ENCODE measurements at regions not wholly inside any gene's neighbourhood (a gene's known extent, or its start where the extent isn't known, plus 50 kb on each side); places are given as distances from the start of the nearest gene placed in this dataset.
"Not testable (repeated sequence)": the region's sequence is repeated elsewhere in the genome, so short reads cannot be mapped to it uniquely, and the experiment has no call there.

DNA sequence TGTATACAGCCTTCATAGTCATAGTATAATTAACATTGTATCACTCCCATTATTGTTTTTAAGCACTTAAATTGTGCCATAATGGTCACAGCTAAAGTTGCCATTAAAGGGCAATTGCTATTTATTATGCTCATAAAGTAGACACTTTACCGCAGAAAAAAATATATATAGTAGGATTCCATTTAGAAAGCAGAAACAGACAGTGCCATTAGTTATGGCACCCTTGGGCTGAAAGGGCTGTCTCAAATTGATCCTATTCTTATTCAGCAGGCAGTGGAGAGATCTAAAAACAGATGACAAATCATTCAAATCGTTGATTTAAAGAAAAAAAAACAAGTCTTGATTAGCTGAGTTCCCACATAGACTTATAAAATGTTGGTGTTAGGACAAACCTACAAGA, 514.2 kb upstream of the ROBO2 start:
- no peaks in the 10 kb centered on the region for H3K27me3 ChIP-seq (ENCODE audit: insufficient read depth, poor library complexity, severe bottlenecking)
- TF ChIP-seq POLR2AphosphoS5 (IDR thresholded peaks at IDR 0.05; ENCODE audit: low read depth) (no peak), REST (IDR thresholded peaks at IDR 0.05; ENCODE audit: insufficient replicate concordance, low read depth) (no peak), GABPA (IDR thresholded peaks at IDR 0.05; ENCODE audit: low read depth) (no peak), SPI1 (IDR thresholded peaks at IDR 0.05; ENCODE audit: borderline replicate concordance, low read depth) (no peak)
- TF ChIP-seq, protein P1, sequence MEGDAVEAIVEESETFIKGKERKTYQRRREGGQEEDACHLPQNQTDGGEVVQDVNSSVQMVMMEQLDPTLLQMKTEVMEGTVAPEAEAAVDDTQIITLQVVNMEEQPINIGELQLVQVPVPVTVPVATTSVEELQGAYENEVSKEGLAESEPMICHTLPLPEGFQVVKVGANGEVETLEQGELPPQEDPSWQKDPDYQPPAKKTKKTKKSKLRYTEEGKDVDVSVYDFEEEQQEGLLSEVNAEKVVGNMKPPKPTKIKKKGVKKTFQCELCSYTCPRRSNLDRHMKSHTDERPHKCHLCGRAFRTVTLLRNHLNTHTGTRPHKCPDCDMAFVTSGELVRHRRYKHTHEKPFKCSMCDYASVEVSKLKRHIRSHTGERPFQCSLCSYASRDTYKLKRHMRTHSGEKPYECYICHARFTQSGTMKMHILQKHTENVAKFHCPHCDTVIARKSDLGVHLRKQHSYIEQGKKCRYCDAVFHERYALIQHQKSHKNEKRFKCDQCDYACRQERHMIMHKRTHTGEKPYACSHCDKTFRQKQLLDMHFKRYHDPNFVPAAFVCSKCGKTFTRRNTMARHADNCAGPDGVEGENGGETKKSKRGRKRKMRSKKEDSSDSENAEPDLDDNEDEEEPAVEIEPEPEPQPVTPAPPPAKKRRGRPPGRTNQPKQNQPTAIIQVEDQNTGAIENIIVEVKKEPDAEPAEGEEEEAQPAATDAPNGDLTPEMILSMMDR (IDR thresholded peaks at IDR 0.05; ENCODE audit: insufficient read depth, low read length): no peak
- H3K27ac ChIP-seq (replicated peaks): no peak overlapping the region
- DNase-seq (ENCODE audit: low read depth in 1 of 2, low spot score in 1 of 2): no peak
- H3K4me3 ChIP-seq (replicated peaks; ENCODE audit: insufficient read depth, low read length): no peak overlapping the region

DNA sequence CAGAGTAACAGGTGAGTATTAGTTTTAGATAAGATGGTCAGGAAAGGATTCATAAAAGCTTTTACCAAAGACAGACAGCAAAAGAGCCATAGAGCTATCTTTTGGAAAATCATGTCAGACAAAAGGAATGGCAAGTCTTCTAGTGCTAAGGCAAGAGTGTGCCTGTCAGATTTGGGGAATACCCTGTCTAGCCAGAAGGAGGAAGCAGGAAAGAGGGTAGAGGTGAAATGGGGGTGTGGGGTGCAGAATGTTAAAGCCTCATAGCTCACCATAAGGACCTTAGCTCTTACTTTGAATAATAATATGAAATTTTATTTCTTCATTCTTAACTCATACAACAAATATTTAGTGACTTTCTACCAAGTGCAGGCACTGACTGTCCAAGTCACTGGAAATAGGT, 512.1 kb upstream of the ROBO2 start:
- Histone ChIP-seq H3K4me3 (replicated peaks; ENCODE audit: insufficient read depth, low read length) (no peak overlapping the region), H3K27ac (replicated peaks) (no peak overlapping the region), H3K27me3 (ENCODE audit: insufficient read depth, poor library complexity, severe bottlenecking) (no peaks in the 10 kb centered on the region)
- TF ChIP-seq REST (IDR thresholded peaks at IDR 0.05; ENCODE audit: insufficient replicate concordance, low read depth): no peak
- TF ChIP-seq, protein P1 (IDR thresholded peaks at IDR 0.05; ENCODE audit: insufficient read depth, low read length): no peak
- no peak for TF ChIP-seq POLR2AphosphoS5 (IDR thresholded peaks at IDR 0.05; ENCODE audit: low read depth)
- no peak for TF ChIP-seq SPI1 (IDR thresholded peaks at IDR 0.05; ENCODE audit: borderline replicate concordance, low read depth)
- no peak for TF ChIP-seq GABPA (IDR thresholded peaks at IDR 0.05; ENCODE audit: low read depth)
- DNase-seq (ENCODE audit: low read depth in 1 of 2, low spot score in 1 of 2): no peak

- no peak for DNase-seq (ENCODE audit: low read depth in 1 of 2, low spot score in 1 of 2)
- H3K4me3 ChIP-seq (replicated peaks; ENCODE audit: insufficient read depth, low read length): no peak overlapping the region
- H3K27ac ChIP-seq (replicated peaks): no peak overlapping the region
- no peaks in the 10 kb centered on the region for H3K27me3 ChIP-seq (ENCODE audit: insufficient read depth, poor library complexity, severe bottlenecking)
- TF ChIP-seq POLR2AphosphoS5 (IDR thresholded peaks at IDR 0.05; ENCODE audit: low read depth) (no peak), REST (IDR thresholded peaks at IDR 0.05; ENCODE audit: insufficient replicate concordance, low read depth) (no peak), GABPA (IDR thresholded peaks at IDR 0.05; ENCODE audit: low read depth) (no peak), SPI1 (IDR thresholded peaks at IDR 0.05; ENCODE audit: borderline replicate concordance, low read depth) (no peak)
- TF ChIP-seq, protein P1 (IDR thresholded peaks at IDR 0.05; ENCODE audit: insufficient read depth, low read length): no peak
Measured at GRCh38 chr3:76532158-76532822, 507.6 kb upstream of the ROBO2 start.

- not testable (repeated sequence) for DNase-seq (ENCODE audit: low read depth in 1 of 2, low spot score in 1 of 2); H3K27ac ChIP-seq (replicated peaks); H3K27me3 ChIP-seq (ENCODE audit: insufficient read depth, poor library complexity, severe bottlenecking); H3K4me3 ChIP-seq (replicated peaks; ENCODE audit: insufficient read depth, low read length)
Measured at GRCh38 chr3:76533710-76534109, 506.2 kb upstream of the ROBO2 start.

GRCh38 chr3:76537857-76538256, 502.0 kb upstream of the ROBO2 start:
- H3K27ac ChIP-seq (replicated peaks); H3K4me3 ChIP-seq (replicated peaks; ENCODE audit: insufficient read depth, low read length); H3K27me3 ChIP-seq (ENCODE audit: insufficient read depth, poor library complexity, severe bottlenecking); DNase-seq (ENCODE audit: low read depth in 1 of 2, low spot score in 1 of 2): not testable (repeated sequence)

Data from HL-60 (cell line).